CD4-positive, alpha-beta T cell (primary cell): ENCODE measurements at regions not wholly inside any gene's neighbourhood (a gene's known extent, or its start where the extent isn't known, plus 50 kb on each side); places are given as distances from the start of the nearest gene placed in this dataset.

Experiments
- ATAC-seq: fragments of 200-7000 bp; cut with Tn5 transposase; one replicate; pipeline ENCODE4 v1.10.0; 2022; ENCODE audit warnings: mild to moderate bottlenecking; ENCODE audit not compliant: poor library complexity
- CTCF ChIA-PET: fragments of 350-600 bp; sonication (Branson Sonifier 250); formaldehyde crosslinking; loops from one replicate; lab custom pipeline; 2021; ENCODE audit warnings: antibody characterized with exemption, inconsistent platforms; lab: Charles Lee
- POLR2A ChIA-PET: fragments of 350-600 bp; sonication (Branson Sonifier 250); formaldehyde crosslinking; loops from one replicate; lab custom pipeline; 2021; ENCODE audit warnings: antibody characterized with exemption, inconsistent platforms; lab: Charles Lee
- DNase-seq, 14 experiments: peaks; one replicate each; pipeline ENCODE4 v3.0.0-alpha.2; 2013 to 2020; ENCODE audit warnings: mixed read lengths in 2 of 14
- H3K27ac ChIP-seq, 2 donors: one replicate each; pipeline versions ENCODE4 v1.5.1 to v1.7.0; 2013; ENCODE audit warnings: low read length in 2 of 2, low read depth in 1 of 2, mild to moderate bottlenecking in 1 of 2
- H3K27me3 ChIP-seq, 2 experiments: 1 replicate in 1 of 2; 2 replicates in 1 of 2; pipeline versions ENCODE4 v1.6.1 to v1.7.0; 2013; ENCODE audit warnings: low read length in 2 of 2, control low read depth in 1 of 2, mild to moderate bottlenecking in 1 of 2, moderate library complexity in 1 of 2; ENCODE audit not compliant: insufficient read depth in 2 of 2, control insufficient read depth in 1 of 2
- H3K36me3 ChIP-seq: one replicate; pipeline ENCODE4 v1.6.1; 2013; ENCODE audit warnings: low read length, control low read depth; ENCODE audit not compliant: insufficient read depth
- H3K4me1 ChIP-seq: one replicate; pipeline ENCODE4 v1.6.1; 2013; ENCODE audit warnings: low read length, control low read depth; ENCODE audit not compliant: insufficient read depth
- H3K4me3 ChIP-seq: one replicate; pipeline ENCODE4 v1.5.1; 2013; ENCODE audit warnings: mild to moderate bottlenecking, low read length, moderate library complexity
- H3K9me3 ChIP-seq, 2 experiments: 1 replicate in 1 of 2; 2 replicates in 1 of 2; pipeline versions ENCODE4 v1.6.1 to v1.7.0; 2013; ENCODE audit warnings: low read length in 2 of 2, mild to moderate bottlenecking in 2 of 2, control low read depth in 1 of 2, moderate library complexity in 1 of 2; ENCODE audit not compliant: control insufficient read depth in 1 of 2, insufficient read depth in 1 of 2
- H3K27ac Mint-ChIP-seq: one replicate; pipeline ENCODE4 v1.8.0; 2020; ENCODE audit warnings: mixed read lengths
- H3K27me3 Mint-ChIP-seq: one replicate; pipeline ENCODE4 v1.8.0; 2021; ENCODE audit warnings: mixed read lengths
- H3K36me3 Mint-ChIP-seq: one replicate; pipeline ENCODE4 v1.8.0; 2021; ENCODE audit warnings: low read depth, mixed read lengths
- H3K4me1 Mint-ChIP-seq: one replicate; pipeline ENCODE4 v1.8.0; 2021; ENCODE audit warnings: low read depth, mixed read lengths
- H3K4me3 Mint-ChIP-seq: one replicate; pipeline ENCODE4 v1.8.0; 2020; ENCODE audit warnings: mild to moderate bottlenecking, mixed read lengths
- H3K9me3 Mint-ChIP-seq: one replicate; pipeline ENCODE4 v1.8.0; 2020; ENCODE audit warnings: mixed read lengths
- intact Hi-C, 2 experiments: fragments of 100-400 bp; cut with DNase I in 1 of 2; cut with micrococcal nuclease in 1 of 2; formaldehyde crosslinking; loops; one replicate each; pipeline versions ENCODE4 v1.15.1 to v1.9.0; 2023 to 2025; cut with DNase I, micrococcal nuclease
- TF ChIP-seq, protein P1 (sequence below): fragments of 200-600 bp; IDR thresholded peaks from one replicate; pipeline ENCODE4 v1.8.0; 2022; ENCODE audit warnings: antibody characterized with exemption, mild to moderate bottlenecking

DNA sequence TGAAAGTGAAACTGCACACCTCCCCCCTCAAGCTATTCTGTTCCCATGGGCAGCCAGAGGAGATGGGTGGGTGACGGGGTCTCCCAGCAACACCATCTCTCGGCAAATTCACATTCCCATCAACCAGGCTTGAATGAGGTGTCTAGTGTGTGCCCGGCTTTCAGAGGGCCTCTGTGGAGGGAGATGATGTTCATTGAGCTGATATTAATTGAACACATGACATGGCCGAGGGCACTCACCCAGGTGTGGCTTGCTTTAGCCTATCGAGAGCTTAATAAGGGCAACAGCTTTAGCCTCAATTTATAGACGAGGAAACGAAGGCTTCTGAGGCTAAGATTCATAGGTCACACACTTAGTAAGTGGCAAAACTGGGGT is 288.0 kb downstream of the UACA start:
- TF ChIP-seq, protein P1, sequence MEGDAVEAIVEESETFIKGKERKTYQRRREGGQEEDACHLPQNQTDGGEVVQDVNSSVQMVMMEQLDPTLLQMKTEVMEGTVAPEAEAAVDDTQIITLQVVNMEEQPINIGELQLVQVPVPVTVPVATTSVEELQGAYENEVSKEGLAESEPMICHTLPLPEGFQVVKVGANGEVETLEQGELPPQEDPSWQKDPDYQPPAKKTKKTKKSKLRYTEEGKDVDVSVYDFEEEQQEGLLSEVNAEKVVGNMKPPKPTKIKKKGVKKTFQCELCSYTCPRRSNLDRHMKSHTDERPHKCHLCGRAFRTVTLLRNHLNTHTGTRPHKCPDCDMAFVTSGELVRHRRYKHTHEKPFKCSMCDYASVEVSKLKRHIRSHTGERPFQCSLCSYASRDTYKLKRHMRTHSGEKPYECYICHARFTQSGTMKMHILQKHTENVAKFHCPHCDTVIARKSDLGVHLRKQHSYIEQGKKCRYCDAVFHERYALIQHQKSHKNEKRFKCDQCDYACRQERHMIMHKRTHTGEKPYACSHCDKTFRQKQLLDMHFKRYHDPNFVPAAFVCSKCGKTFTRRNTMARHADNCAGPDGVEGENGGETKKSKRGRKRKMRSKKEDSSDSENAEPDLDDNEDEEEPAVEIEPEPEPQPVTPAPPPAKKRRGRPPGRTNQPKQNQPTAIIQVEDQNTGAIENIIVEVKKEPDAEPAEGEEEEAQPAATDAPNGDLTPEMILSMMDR, result no peak
- Mint-ChIP-seq H3K9me3 (no peaks in the 10 kb centered on the region), H3K4me1 (peaks cover 44% of the 10 kb centered on the region), H3K27ac (peak overlapping the region; percentile 9), H3K36me3 (no peaks in the 10 kb centered on the region), H3K4me3 (peak overlapping the region; percentile 74), H3K27me3 (peaks cover 9% of the 10 kb centered on the region)
- Histone ChIP-seq H3K4me1 (peaks cover 49% of the 10 kb centered on the region), H3K4me3 (peak overlapping the region; percentile 35), H3K36me3 (no peaks in the 10 kb centered on the region), H3K9me3 (peaks cover 0 to 4% of the 10 kb centered on the region in 2 experiments), H3K27me3 (peaks cover 0 to 3% of the 10 kb centered on the region in 2 experiments), H3K27ac (no peak overlapping the region)
- ATAC-seq (no peak), DNase-seq (no peak)
- ChIA-PET CTCF (interaction anchor here (1.1 to 1.7 kb wide), 2 partner anchors 8 to 12 kb away, joined by 3 to 10 read pairs; no protein-coding TSS in a partner anchor), POLR2A (interaction anchor here (0.9 to 2.4 kb wide), 4 partner anchors 9 to 60 kb away, joined by 4 to 10 read pairs (median 6); no protein-coding TSS in a partner anchor)
- intact Hi-C loops, result no loop called here

DNA sequence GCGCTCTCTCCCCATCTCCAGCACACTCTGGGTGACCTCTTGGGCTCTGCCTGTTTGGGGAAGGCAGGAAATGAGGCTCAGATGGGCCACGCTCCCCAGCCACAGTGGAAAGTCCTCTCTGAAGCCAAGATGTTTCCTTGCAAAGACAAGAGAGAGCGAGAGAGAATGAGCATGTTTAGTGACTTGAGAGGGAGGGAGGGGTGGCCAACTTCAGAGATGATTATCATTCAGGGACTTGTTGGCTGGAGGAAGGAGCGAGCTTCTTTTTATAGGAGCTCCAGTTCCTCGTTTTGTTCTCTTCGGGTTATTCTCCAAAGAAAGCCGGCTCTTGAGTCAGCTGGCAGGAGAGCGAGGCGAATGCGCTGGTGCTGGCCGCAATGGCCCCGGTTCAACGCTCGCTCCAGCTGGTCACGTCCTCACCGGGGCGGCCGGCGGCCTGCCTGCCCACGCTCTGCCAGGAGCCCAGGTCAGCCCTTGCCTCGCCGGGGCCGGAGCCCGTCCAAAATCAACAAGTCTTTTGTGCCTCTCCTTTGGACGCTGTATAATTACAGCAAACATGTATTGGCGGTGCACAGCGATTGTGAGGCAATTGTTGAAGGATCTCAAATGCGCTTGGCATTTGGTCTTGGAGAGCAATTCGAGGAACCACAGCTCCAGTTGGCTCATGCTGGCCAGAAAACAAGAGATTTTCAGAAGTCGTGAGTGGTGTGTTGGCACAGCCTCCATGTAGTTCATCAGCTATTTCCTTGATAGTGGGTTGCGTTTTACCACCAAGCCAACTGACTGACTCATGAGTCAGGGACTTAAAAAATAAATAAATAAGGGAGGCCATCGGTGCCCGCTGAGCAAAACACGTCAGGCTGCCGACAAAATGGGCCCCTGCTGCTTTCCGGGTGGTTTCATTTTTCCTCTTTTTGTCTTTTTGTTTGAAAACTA is 288.6 kb downstream of the UACA start:
- Mint-ChIP-seq H3K36me3 (no peaks in the 10 kb centered on the region), H3K4me1 (peaks cover 38% of the 10 kb centered on the region), H3K9me3 (no peaks in the 10 kb centered on the region), H3K27ac (peak overlapping the region; percentile 9), H3K4me3 (peak overlapping the region; percentile 79), H3K27me3 (peaks cover 6% of the 10 kb centered on the region)
- POLR2A ChIA-PET, result interaction anchor here (0.9 to 2.4 kb wide), 4 partner anchors 8 to 60 kb away, joined by 4 to 10 read pairs (median 6); no protein-coding TSS in a partner anchor
- TF ChIP-seq, protein P1, result no peak
- Histone ChIP-seq H3K27ac (no peak overlapping the region), H3K4me1 (peaks cover 42% of the 10 kb centered on the region), H3K4me3 (peak overlapping the region; percentile 35), H3K9me3 (peaks cover 0 to 4% of the 10 kb centered on the region in 2 experiments), H3K36me3 (no peaks in the 10 kb centered on the region), H3K27me3 (peaks cover 0 to 3% of the 10 kb centered on the region in 2 experiments)
- peak in 6 of 14 experiments; percentile 26 to 71 (median 61) for DNase-seq
- intact Hi-C loops, result no loop called here
- peak; percentile 70 for ATAC-seq
- CTCF ChIA-PET, result interaction anchor here (1.1 to 1.7 kb wide), 2 partner anchors 8 to 12 kb away, joined by 3 to 10 read pairs; no protein-coding TSS in a partner anchor

DNA sequence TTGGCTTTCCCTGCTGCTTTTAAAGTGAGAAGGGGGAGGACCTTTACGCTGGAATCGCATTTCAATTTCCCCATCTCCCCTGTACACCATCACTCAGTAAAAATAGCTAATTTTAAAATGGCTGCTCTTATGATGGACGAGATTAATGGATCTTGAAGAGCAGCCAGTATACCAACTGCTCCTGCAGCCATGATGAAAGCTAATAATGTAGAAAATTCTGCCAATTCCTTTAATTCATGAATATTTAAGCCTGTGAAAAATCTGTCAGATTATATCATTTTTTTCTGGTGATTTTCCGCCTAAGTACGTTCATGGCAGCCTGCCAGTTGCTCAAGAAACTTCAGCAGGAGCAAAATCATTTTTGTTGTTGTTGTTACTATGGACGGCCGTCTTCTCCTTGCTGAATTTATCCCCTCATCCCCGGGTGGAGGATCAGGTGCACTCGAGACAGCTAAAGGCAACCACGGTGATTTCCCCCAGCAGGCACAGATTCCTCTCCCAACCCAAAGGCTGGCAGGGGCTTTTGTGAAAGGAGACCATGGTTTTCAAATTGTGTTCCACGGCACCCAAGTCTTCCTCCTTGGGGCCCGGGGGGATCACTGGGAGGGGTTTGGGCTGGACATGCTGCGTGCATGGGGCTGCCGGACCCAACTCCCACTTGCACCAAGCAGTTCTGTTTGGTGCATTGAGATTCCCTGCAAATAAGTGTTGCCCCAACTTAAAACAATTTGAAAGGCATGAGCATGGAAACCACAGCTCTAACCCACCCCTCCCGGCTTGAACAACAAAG is 289.6 kb downstream of the UACA start:
- peaks cover 6% of the 10 kb centered on the region for H3K27me3 Mint-ChIP-seq
- intact Hi-C loops, result no loop called here

More for the DNA sequence above, 289.6 kb downstream of the UACA start:
- no peak overlapping the region for H3K27ac Mint-ChIP-seq
- DNase-seq (no peak), ATAC-seq (no peak)
- TF ChIP-seq, protein P1, result no peak
- H3K36me3 ChIP-seq, result no peaks in the 10 kb centered on the region
- peaks cover 0 to 4% of the 10 kb centered on the region in 2 experiments for H3K9me3 ChIP-seq
- no peaks in the 10 kb centered on the region for H3K36me3 Mint-ChIP-seq
- POLR2A ChIA-PET, result interaction anchor here (2.4 kb wide), 1 partner anchor 18 kb away, joined by 10 read pairs; no protein-coding TSS in a partner anchor
- peak overlapping the region; percentile 79 for H3K4me3 Mint-ChIP-seq
- peaks cover 34% of the 10 kb centered on the region for H3K4me1 ChIP-seq
- H3K9me3 Mint-ChIP-seq, result no peaks in the 10 kb centered on the region
- CTCF ChIA-PET, result no interaction called here
- peaks cover 32% of the 10 kb centered on the region for H3K4me1 Mint-ChIP-seq
- no peak overlapping the region for H3K27ac ChIP-seq
- H3K4me3 ChIP-seq, result no peak overlapping the region
- H3K27me3 ChIP-seq, result peaks cover 0 to 3% of the 10 kb centered on the region in 2 experiments
